GM19324 (cell line): ENCODE measurements at regions not wholly inside any gene's neighbourhood (a gene's known extent, or its start where the extent isn't known, plus 50 kb on each side); places are given as distances from the start of the nearest gene placed in this dataset.
A peak's percentile ranks its signal among the peaks of the same experiment; 100 is the strongest.

Experiments
- ATAC-seq: cut with Tn5 transposase; IDR thresholded peaks from one replicate; pipeline ENCODE4 v1.9.1; 2021; ENCODE audit warnings: mild to moderate bottlenecking, moderate library complexity; ENCODE audit not compliant: unreplicated experiment, low FRiP score

DNA sequence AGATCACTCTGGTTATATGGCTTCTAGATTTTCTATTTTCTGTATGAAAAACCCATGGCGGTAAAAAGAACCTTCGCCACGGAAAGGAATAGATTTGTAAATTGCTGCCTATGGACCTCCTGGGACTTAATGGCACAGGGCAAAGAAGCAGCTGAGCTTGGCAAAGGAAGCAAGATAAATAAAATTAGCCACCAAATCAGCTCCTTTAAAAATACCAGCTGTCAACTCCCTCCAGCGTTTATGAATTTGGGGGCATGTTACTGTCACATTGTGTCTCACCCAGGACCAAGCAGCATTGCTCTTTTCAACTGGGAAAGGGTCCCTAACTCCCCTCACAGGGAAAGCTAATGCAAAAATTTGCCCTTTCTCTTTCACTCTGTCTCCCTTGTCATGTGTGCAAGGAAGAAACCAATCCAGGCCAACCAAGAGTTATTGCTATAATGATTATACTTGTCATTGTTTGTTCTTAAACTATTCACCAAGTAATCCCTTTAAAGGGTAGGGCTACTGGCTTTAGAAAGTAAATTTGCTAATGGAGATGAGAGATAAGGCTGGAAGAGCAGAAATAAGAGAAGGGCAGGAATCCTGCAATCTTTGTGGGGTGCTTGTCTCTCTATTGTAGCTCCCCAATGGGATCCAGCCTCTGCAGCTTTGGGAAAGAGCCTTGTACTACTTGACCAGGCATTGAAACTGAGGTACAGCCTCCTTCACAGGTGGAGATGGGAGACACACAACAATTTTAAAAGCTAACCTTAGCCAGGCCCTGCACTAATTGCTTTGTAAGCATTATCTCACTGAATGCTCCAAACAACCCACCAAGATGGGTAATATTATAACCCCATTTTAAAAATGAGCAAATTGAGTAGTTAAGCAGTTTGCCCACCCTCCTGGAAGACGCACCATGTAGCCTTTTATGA is 119.1 kb upstream of the KLF7 start:
- no peak for ATAC-seq

DNA sequence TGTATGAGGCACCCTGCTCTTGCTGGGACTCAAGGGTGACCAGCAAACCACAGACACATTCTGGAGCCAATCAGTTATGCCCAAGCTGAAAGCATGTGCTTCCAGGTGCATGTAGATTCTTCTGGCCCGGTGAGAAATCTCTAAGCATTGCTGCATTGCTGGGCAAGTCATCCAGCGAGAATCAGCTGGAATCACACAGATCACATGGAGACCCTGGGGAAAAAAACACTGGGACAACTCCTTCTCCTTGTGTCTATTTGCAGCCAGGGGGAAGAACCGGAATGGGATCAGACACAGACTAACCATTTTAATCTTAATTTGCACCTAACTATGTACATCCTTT is 119.7 kb upstream of the KLF7 start:
- ATAC-seq = no peak

DNA sequence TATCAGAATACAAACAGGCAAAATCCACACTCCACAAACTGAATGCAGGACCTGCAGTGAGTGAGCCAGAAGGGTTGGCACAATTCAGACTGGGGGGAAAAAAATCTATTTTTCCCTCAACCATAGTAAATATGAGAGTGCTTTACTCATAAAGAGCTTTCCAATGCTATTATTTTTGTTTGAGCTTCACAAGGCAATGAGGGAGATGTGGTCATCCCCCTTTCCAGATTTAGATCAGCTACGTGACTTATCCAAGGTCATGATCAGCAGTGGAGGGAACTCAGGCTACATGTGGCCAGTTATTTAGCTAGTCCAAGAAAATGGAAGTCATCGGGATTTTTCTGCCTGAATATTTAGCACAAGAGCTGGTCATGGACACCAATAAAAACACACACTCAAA is 120.4 kb upstream of the KLF7 start:
- ATAC-seq = no peak

DNA sequence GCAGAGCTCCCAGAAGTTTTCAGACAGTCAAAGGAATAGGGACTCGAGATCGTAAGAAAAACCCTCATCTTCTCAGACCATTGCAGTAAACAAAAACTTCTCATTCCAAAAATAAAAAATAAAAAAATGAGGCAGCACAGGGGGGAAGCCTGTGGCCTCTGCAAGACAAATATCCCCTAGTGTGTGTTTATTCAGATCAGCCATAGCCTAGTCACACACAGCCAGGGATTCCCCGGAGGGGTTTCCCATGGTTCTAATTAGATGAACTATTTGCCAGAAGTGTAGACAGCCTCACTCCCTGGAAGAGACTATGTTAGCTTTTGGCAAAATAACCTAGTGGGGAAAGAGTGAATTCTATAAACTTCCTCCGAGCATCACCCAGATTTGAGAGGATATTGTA is 122.9 kb upstream of the KLF7 start:
- no peak for ATAC-seq

DNA sequence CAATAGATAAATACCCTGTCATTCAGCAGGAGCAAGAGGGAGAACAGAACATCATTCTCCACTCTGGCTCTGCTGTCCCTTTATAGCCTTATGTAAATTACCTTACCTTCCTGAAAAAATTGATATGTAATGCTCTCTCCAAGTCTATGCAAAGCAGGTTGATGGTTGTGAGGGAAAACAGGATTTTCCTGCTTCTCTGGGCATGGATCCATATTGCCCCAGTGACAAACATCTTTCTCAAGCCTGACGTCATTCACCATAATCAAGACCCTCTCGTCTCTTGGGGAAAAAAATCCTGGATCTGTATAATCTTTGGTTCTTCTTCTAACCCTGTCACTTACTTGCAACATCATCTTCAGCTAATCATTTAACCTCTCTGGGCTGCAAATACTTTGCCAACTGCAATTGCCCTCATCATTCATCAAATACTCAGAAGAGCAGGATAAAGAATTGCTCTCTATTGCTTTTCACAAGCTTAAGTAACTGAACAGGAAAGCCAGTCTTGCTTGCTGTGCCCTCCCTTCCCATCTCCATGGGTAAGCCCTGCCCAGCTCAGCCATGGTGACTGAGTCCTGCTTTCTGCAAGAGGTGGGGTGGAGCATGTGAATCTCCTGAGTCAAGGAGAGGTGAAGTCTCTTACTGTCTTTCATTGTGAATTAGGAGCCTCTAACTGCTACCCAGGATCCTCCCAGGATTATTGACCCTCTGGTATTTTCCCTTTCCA is 123.7 kb upstream of the KLF7 start:
- ATAC-seq = no peak

DNA sequence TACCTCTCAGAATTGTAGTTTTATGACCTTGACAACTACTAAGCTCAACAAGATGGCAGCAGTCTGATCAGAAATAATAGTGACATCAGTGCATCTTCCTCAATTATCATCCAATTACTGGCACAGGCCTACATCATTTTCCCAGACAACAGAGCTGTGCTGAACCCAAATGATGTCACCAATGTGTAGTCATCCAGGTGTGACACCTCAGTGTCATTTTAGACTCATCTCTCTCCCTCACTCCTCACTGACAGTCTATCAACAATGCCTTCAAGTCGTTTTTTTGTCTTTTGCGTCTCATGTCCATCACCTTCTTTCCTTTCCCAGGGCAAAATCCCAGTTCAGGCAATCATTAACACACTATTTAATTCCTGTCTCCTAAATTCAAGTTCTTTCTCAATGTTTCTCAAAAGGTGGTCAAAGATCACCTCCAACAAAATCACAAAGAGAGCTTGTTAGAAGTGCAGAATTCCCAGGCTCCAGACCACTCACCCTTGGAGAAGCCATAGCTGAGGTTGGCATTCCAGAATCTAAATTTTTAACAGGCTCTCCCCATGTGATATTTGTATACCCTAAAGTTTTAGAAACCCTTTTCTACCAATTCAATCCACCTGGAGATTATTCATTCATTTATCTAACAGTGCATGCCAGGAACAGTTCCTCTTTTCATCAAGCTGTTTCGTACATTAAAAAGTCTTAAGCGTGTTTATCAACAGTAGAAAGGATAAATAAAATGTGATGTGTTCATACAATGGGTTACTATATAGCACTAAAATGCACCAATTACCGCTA is 125.3 kb upstream of the KLF7 start:
- no peak for ATAC-seq

DNA sequence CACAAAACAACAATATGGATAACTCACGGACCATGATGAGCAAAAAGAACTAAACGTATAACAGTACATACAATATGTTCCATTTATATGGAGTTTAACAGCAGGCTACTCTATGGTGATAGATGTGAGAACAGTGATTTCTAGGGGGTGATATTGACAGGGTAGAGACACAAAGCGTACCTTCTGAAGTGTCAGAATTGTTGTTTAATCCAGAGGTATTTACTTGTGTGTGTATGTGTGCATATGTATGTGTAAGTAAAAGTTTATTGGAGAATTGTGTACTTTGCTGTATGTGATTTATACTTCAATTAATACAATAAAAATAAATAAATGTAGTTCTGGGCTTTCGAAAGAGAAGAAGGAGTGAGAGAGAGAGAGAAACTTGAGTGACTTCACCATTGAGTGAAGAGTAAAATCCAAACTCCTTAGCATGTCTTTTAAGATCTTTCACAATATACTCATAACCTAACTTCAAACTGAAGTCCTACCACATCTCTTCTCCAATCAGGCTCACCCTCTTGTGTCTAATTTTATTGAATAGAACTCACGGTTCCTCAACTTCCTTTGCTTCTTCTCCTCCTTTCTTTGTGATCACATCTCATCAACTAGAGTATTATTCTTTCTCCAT is 126.0 kb upstream of the KLF7 start:
- ATAC-seq = no peak

DNA sequence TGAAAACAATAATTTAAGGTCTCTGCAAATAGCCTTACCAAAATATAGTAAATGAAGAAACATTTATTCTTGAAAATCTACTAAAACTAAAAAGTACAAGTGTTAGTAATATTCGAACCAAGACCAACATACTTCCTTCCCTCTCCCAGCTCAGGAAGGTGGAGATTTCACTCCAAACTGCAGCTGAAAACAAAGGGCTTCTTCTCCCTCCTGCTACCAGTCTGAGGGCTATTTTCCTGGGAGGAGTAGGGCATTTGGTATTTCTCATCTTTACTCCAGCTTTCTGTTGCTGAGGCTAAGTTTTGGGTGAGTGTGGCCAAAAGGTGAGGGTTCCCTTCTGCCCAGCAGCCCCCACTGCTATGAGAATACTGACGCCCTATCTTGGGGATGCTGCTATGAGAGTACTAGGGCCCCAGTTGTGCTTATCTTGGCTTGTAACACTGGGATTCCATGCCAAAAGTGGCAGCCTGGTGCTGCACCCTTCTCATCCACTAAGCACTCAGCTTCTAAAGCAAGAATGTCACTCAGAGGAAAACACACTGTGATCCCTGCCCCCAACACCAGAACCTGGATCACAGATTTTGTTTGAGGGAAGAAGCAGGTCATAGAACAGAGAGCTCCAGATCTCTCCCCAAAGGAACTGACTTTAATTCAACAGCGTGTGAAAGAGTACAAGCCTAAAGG is 130.7 kb upstream of the KLF7 start:
- no peak for ATAC-seq

DNA sequence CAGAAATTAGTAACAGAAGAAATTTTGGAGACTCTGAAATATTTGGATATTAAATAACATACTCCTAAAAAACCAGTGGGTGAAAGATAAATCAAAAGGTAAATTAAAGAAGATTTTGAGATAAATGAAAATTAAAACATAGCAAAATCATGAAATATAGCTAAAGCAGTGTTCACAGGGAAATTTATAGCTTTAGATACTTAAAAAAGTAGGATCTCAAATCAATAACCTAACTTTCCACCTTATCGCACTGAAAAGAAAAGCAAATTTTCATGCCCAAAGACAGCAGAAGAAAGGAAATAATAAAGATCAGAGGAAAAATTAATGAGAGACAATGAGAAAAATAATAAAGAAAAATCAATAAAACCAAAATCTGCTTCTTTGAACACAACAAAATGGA is 135.1 kb upstream of the KLF7 start:
- ATAC-seq = no peak

DNA sequence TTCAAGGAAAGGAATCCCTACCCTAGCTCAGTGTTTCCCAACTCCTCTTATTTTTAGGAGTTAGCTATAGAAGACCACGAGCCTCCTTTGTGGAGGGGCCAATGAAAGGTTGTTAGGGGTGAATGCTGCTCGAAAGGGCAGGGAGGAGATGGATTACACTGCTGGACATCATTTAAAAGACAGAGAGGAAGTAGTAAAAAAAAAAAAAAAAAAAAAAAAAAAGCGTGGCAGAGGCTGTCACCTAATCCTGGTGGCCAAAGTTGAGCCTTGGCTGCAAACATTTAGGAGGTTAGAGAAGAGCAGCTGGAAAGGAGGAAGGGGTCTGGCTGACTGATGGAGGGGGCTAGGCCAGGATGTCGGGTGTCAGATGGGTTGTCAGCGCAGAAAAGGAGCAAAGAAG is 139.0 kb upstream of the KLF7 start:
- no peak for ATAC-seq

DNA sequence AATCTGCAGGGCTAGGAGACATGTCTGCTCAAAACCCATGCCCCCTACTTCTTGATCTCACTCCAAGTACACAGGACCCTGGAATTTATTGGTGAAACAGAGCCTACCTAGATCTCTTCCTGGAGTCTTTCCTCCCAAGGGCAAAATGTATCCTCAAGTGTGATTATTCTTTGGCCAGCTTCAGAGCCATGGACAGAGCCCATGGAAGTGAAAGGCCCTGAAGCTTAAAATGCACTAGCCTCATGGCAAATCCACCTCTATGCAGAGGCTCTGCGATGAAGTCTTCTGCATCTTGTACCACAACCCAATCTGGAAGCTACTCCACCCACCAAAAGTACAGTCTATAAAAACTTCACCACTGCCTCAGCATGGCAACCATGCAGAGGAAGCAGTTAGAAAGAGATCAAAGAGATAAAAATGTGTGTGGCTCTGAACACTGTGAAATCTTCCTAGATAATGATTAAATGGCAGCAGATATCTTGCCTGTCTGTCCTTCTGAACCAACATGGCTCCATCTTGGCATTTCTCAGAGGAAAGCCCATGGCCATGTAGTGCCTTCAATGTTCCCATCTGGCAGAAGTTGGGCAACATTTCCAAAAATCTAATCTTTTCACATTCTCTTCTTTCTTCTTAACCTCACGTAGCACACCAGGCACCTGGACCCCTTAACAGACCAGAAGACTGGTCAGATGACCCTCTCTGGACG is 142.9 kb upstream of the KLF7 start:
- no peak for ATAC-seq

DNA sequence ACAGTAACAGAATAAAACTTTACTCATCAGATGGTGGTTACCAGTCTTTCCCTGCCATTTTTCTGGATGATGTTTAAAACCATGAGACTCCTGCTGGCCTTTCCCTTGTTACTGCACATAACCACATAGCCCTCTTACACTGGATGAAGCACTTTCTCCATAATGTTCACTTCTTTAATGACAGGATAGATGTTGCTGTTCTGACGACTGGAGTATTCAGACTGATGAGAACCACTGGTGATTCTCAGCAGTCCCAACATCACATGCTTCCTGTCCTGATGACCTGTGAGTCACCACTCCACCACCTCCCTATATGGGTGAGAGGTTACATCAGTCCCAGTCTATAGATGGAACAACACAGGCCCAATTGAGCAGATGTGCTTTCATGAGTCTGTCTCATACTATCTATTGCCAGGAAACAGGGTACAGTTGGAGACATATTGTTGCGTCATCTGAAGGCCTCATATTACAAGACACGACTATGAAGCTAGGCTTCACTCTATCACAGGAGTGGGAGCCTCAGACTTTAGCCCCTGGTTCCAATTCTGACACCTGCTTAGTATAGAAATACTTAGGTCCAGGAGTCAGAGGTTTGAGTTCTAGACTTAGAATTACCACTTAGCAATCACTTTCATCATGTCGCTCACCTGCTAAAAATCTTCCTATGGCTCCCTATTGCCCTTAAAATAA is 145.7 kb upstream of the KLF7 start:
- ATAC-seq = peak; percentile 53

DNA sequence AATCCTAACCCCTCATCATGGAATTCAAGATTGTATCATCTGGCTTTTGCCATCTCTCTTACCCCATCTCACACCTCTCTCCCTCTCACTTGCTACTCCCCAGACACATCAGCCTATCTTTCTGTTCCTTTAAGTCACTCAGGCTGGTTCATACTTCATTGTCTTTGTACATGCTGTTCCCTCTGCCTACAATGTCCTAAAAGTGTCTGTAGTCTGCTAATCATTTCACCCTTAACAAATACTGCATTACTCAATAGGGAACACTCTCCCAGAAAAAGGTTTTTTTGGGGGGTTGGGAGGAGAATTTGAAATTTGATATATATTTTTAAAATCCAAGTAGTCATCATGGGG is 146.2 kb upstream of the KLF7 start:
- no peak for ATAC-seq

DNA sequence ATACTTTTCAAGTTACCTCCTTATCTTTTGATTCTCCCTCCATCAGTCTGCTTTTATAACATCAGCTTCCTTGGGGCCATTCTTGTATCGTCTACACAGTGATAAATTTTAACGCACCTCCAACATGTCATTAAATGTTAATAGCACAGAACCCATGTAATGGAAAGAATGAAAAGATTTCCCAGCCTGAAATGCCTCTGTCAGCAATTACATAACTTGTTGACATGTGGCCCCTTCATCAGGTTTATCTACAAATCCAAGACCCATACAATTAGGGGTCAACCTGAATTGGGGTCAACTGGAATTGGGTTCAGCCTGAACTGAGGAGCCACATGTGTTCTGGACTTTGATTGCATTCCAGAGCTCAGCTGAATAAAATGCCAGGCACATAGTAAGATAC is 148.2 kb upstream of the KLF7 start:
- ATAC-seq = no peak

DNA sequence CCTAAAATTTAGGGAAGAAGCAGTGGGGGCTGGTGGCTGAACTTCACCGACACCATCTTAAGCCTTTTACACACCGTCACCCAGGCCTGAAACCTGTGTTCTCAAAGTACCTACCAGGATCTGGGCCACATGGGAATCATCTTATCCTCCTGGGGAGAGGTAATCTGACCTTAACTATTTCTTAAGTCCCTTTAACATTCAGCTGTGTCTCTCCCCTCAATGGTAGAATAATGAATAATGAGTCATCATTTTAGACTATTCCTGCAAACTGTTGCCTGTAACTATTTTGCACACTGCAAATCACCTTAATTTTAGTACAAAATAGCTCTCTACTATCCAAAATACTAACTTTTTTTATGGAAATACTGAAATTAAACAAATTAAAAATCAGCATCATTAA is 149.4 kb upstream of the KLF7 start:
- ATAC-seq = no peak

DNA sequence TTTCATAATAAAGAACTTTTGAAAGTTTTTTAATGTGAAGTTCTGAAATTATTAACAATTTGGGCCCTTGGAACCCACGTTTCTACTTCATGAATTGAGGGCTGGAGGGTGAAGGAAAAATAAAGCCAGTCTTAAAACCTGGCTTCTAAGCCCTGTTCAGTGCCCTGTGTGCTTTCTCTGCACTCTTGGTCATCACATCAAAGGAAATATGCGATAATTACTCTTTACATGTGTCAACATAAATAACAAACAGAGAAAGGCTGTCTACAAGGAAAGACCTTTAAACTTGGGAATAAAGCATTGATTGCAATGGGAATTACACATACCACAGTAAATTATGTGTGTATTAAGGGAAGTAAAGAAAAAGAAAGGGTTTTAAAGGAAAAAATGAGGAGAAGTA is 150.7 kb upstream of the KLF7 start:
- no peak for ATAC-seq

DNA sequence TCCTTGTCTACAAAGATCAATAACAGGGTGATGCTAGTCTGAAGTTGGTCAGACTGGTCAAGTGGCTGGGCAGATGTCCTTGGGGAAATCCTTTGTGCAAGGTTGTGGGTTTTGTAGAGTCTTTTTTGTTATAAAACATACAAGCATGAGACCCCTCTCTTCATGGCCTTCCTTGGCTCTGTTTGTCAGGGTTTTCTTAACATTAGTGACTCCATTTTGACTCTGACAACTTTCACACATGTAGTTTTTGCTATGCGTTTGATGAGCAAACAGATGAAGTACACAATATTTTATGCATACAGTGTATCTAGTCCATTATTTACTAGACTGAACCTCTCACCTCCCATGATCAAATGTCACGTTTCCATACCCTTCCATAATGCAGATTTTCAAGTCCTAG is 151.2 kb upstream of the KLF7 start:
- no peak for ATAC-seq

DNA sequence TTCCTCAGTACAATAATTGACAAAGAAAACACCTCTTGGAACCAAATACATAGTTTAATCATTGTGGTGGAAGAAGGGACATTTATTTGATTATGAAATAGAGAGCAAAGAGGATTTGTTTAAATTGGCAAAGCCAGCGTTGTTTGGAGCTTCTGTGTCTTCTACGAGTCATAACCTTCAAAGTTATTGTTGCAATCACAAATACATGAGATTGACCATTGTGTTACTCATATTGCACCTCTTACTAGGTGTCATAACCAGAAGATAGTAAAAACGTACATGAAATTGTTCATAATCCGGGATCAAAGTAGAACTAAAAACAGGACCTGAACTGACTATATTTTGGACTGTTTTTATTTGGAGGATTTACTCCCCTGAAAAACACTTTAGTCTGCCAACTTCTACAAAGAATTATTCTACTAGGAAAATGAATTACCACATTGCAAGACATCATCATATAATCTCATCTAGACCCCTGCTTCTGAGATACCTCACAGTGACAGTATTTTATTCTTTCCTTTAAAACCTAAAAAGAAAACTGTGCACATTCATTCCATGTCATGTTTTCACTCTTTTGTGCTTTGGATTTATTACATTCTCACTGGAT is 151.7 kb upstream of the KLF7 start:
- no peak for ATAC-seq

DNA sequence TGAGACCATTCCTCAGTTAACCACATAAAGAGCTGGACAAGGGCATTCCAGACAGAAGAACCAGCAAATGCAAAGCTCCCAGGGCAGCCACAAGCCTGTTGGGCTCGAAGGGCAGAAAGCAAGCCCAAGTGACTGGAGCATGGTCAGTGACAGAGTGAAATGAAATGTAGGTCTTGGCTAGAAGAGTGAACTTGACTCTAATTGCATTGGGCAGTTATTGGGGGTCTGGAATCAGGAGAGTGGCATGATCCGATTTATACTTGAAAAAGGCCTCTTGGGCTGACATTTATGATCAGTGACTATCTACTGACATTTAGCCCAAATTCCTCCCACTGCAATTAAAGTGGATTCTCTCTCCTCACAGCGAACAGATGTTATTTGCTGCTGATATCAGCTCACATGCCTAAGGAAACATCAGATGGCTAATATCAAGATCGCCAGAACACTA is 152.5 kb upstream of the KLF7 start:
- ATAC-seq = no peak
